Cardiac muscle cell (in vitro differentiated cells and primary cell): ENCODE measurements at regions not wholly inside any gene's neighbourhood (a gene's known extent, or its start where the extent isn't known, plus 50 kb on each side); places are given as distances from the start of the nearest gene placed in this dataset.

Source experiments
- DNase-seq, 2 donors: peaks; one replicate each; pipeline versions ENCODE4 v3.0.0 to v3.0.0-alpha.2; 2010 to 2017; ENCODE audit warnings: low read depth in 1 of 2, low spot score in 1 of 2
- H3K27ac ChIP-seq: fragments of 200-600 bp; sonication (generic); 2 replicates; pipeline ENCODE4 v1.5.1; 2016
- H3K27me3 ChIP-seq: fragments of 200-600 bp; sonication (generic); 2 replicates; pipeline ENCODE4 v1.6.0; 2016; ENCODE audit warnings: control low read depth
- H3K36me3 ChIP-seq: fragments of 200-600 bp; sonication (generic); 2 replicates; pipeline ENCODE4 v1.5.1; 2016; ENCODE audit warnings: control low read depth
- H3K4me1 ChIP-seq: fragments of 200-600 bp; sonication (generic); 2 replicates; pipeline ENCODE4 v1.8.1; 2017; ENCODE audit warnings: low read depth, mild to moderate bottlenecking, mixed run types
- H3K4me3 ChIP-seq: fragments of 200-600 bp; sonication (generic); 2 replicates; pipeline ENCODE4 v1.5.1; 2016; ENCODE audit warnings: mild to moderate bottlenecking
- H3K9me3 ChIP-seq: fragments of 200-600 bp; sonication (generic); 2 replicates; pipeline ENCODE4 v1.5.1; 2017; ENCODE audit warnings: low read depth, mild to moderate bottlenecking, control low read depth
- CTCF ChIP-seq: IDR thresholded peaks from 2 replicates; pipeline ENCODE4 v1.5.1; 2012; ENCODE audit warnings: low read depth, mild to moderate bottlenecking, low read length

GRCh38 chr2:144322379-144322778 lies 197.5 kb downstream of the ZEB2 start:
- H3K36me3 ChIP-seq = no peaks in the 10 kb centered on the region
- H3K9me3 ChIP-seq = no peaks in the 10 kb centered on the region
- no peaks in the 10 kb centered on the region for H3K27me3 ChIP-seq
- H3K27ac ChIP-seq = no peak overlapping the region
- peaks cover 7% of the 10 kb centered on the region for H3K4me1 ChIP-seq
- TF ChIP-seq CTCF = no peak
- peak in 1 of 2 donors; percentile 20 for DNase-seq
- no peak overlapping the region for H3K4me3 ChIP-seq

GRCh38 chr2:144320491-144320890 lies 199.4 kb downstream of the ZEB2 start:
- Histone ChIP-seq H3K36me3 (no peaks in the 10 kb centered on the region), H3K27me3 (no peaks in the 10 kb centered on the region), H3K4me1 (peaks cover 7% of the 10 kb centered on the region), H3K4me3 (no peak overlapping the region), H3K27ac (no peak overlapping the region), H3K9me3 (no peaks in the 10 kb centered on the region)
- DNase-seq = peak in 1 of 2 donors; percentile 44
- no peak for TF ChIP-seq CTCF

GRCh38 chr2:144317071-144317738 lies 202.7 kb downstream of the ZEB2 start:
- H3K27ac ChIP-seq = no peak overlapping the region
- no peak overlapping the region for H3K4me3 ChIP-seq
- no peak for DNase-seq
- H3K27me3 ChIP-seq = no peaks in the 10 kb centered on the region
- no peaks in the 10 kb centered on the region for H3K36me3 ChIP-seq
- no peaks in the 10 kb centered on the region for H3K4me1 ChIP-seq
- no peak for TF ChIP-seq CTCF
- H3K9me3 ChIP-seq = no peaks in the 10 kb centered on the region

GRCh38 chr2:144310889-144311608 lies 208.9 kb downstream of the ZEB2 start:
- no peaks in the 10 kb centered on the region for H3K4me1 ChIP-seq
- H3K4me3 ChIP-seq = no peak overlapping the region
- no peaks in the 10 kb centered on the region for H3K27me3 ChIP-seq

GRCh38 chr2:144310484-144310883 lies 209.4 kb downstream of the ZEB2 start:
- Histone ChIP-seq H3K27me3 (no peaks in the 10 kb centered on the region), H3K9me3 (no peaks in the 10 kb centered on the region), H3K36me3 (no peaks in the 10 kb centered on the region), H3K4me3 (no peak overlapping the region), H3K27ac (no peak overlapping the region), H3K4me1 (no peaks in the 10 kb centered on the region)
- no peak for TF ChIP-seq CTCF
- DNase-seq = no peak

More at GRCh38 chr2:144310889-144311608, 208.9 kb downstream of the ZEB2 start:
- no peaks in the 10 kb centered on the region for H3K9me3 ChIP-seq
- H3K27ac ChIP-seq = no peak overlapping the region
- no peak for TF ChIP-seq CTCF
- no peaks in the 10 kb centered on the region for H3K36me3 ChIP-seq
- no peak for DNase-seq
